GM21825 (cell line): ENCODE measurements at regions not wholly inside any gene's neighbourhood (a gene's known extent, or its start where the extent isn't known, plus 50 kb on each side); places are given as distances from the start of the nearest gene placed in this dataset.
"Not testable (repeated sequence)": the region's sequence is repeated elsewhere in the genome, so short reads cannot be mapped to it uniquely, and the experiment has no call there.

ENCODE experiments used
- ATAC-seq: cut with Tn5 transposase; IDR thresholded peaks from one replicate; pipeline ENCODE4 v1.9.1; 2021; ENCODE audit warnings: mild to moderate bottlenecking, moderate library complexity; ENCODE audit not compliant: unreplicated experiment

GRCh38 chr13:40026741-40027140, 371.3 kb downstream of the COG6 start:
- ATAC-seq, result peak; percentile 45

- ATAC-seq, result no peak
These were observed 373.0 kb downstream of the COG6 start for GRCh38 chr13:40028446-40028845.

GRCh38 chr13:40031031-40031430, 375.6 kb downstream of the COG6 start:
- ATAC-seq, result no peak

GRCh38 chr13:40039061-40039460, 383.6 kb downstream of the COG6 start:
- ATAC-seq, result no peak

GRCh38 chr13:40042991-40043390, 387.5 kb downstream of the COG6 start:
- ATAC-seq, result no peak

GRCh38 chr13:40043764-40044163, 388.3 kb downstream of the COG6 start:
- ATAC-seq, result no peak

- no peak for ATAC-seq
These were observed 391.9 kb downstream of the COG6 start for GRCh38 chr13:40047322-40047771.

- ATAC-seq, result no peak
These were observed 393.1 kb downstream of the COG6 start for GRCh38 chr13:40048551-40048950.

GRCh38 chr13:40052954-40053353, 397.5 kb downstream of the COG6 start:
- no peak for ATAC-seq

- ATAC-seq, result no peak
These were observed 397.9 kb downstream of the COG6 start for GRCh38 chr13:40053401-40053800.

GRCh38 chr13:40054422-40054821, 399.0 kb downstream of the COG6 start:
- not testable (repeated sequence) for ATAC-seq

- no peak for ATAC-seq
These were observed 401.6 kb downstream of the COG6 start for GRCh38 chr13:40056898-40057619.

GRCh38 chr13:40058757-40059236, 403.3 kb downstream of the COG6 start:
- ATAC-seq, result no peak

GRCh38 chr13:40059540-40060232, 404.2 kb downstream of the COG6 start:
- no peak for ATAC-seq

- peak; percentile 64 for ATAC-seq
These were observed 405.0 kb downstream of the COG6 start for GRCh38 chr13:40060296-40061007.

GRCh38 chr13:40061466-40062450, 406.3 kb downstream of the COG6 start:
- no peak for ATAC-seq

- ATAC-seq, result no peak
These were observed 407.8 kb downstream of the COG6 start for GRCh38 chr13:40063278-40063698.

GRCh38 chr13:40063703-40064102, 408.2 kb downstream of the COG6 start:
- ATAC-seq, result no peak

GRCh38 chr13:40064154-40065097, 409.0 kb downstream of the COG6 start:
- ATAC-seq, result no peak
